BE2C (cell line): ENCODE measurements at regions not wholly inside any gene's neighbourhood (a gene's known extent, or its start where the extent isn't known, plus 50 kb on each side); places are given as distances from the start of the nearest gene placed in this dataset.
"Not testable (repeated sequence)": the region's sequence is repeated elsewhere in the genome, so short reads cannot be mapped to it uniquely, and the experiment has no call there.

Source experiments
- DNase-seq: peaks from one replicate; pipeline ENCODE4 v3.0.0-alpha.2; 2020
- H3K27me3 ChIP-seq: fragments of 250-450 bp; sonication (Bioruptor Pico); 2 replicates; pipeline ENCODE4 v1.5.1; 2020; ENCODE audit warnings: mild to moderate bottlenecking
- H3K36me3 ChIP-seq: fragments of 250-450 bp; sonication (Bioruptor Pico); 2 replicates; pipeline ENCODE4 v1.5.1; 2020; ENCODE audit warnings: mild to moderate bottlenecking
- H3K4me1 ChIP-seq: fragments of 250-450 bp; sonication (Bioruptor Pico); 2 replicates; pipeline ENCODE4 v1.5.1; 2020
- H3K4me3 ChIP-seq: 2 replicates; pipeline ENCODE4 v1.5.1; 2011; ENCODE audit warnings: low read depth, low read length
- H3K9me3 ChIP-seq: fragments of 250-450 bp; sonication (Bioruptor Pico); 2 replicates; pipeline ENCODE4 v1.5.1; 2020

DNA sequence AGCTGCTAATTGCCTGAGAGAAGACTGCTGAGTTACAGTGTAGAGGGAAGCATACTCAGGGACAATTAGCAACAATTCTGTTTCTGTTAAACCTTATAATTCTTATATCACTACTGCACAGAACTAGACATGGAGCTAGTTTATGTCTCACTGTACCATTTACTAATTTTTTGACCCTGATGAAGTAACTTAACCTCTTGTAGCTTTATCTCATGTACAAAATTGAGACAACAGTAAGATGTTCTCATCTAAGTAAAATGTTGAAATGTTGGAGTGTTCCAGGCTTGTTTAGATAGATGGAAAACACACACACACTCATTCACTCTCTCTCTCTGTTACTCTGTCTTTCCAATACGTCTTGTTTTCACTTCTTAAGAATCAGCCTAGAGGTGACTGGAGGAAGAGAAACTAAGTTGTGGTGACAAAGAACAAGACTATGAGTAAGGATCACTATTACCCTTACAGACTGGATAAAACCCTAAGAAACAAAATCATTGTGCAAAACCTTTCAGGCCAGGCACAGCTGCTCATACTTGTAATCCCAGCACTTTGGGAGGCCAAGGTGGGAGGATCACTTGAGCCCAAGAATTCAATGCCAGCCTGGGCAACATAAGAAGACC, 107.8 kb downstream of the FAM72C start:
- not testable (repeated sequence) for DNase-seq, H3K4me1 ChIP-seq, H3K9me3 ChIP-seq, H3K27me3 ChIP-seq, H3K36me3 ChIP-seq, H3K4me3 ChIP-seq

- H3K27me3 ChIP-seq, H3K9me3 ChIP-seq, H3K36me3 ChIP-seq, H3K4me1 ChIP-seq, H3K4me3 ChIP-seq, DNase-seq: not testable (repeated sequence)
Measured at GRCh38 chr1:143862722-143863121, 109.1 kb downstream of the FAM72C start.

GRCh38 chr1:143861306-143861705, 110.5 kb downstream of the FAM72C start:
- not testable (repeated sequence) for H3K4me3 ChIP-seq, H3K9me3 ChIP-seq, H3K4me1 ChIP-seq, H3K27me3 ChIP-seq, DNase-seq, H3K36me3 ChIP-seq

DNA sequence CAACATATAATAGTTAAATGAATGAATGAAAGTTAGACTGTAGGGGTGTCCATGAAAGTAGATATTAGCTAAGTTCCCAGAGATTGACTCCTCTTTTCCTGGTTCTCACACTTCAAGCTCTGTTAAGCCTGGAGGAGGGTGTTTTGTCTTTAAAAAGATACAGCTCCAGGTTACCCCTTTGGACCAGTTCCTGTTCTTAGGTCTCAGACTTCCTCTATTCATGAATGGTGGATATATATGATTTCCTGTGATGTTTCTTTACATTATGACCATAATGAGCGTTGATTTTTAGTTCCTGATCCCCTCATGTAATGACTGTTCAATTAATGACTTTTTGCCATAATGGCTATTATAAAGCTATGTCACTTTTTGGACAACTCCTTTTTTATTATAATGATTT, 115.9 kb downstream of the FAM72C start:
- not testable (repeated sequence) for H3K27me3 ChIP-seq, H3K36me3 ChIP-seq, H3K4me3 ChIP-seq, H3K9me3 ChIP-seq, DNase-seq, H3K4me1 ChIP-seq

DNA sequence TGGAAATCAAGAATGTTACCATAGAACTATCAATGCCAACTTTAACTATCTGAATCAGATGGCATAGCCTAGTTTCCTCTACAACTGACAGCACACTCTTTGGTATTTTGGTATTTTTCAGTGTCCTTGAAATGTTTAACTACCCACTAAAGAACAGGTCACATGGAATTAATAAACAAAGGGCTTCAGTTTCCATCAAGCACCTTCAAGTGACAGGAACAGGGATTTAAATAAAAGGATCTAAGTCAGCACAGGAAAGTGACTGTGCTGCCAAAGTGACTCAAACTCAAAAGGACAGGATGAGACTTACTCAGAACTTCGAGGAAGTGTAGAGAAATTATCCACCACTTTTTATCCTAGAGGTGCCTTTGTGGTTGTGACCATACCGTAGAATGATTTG, 117.7 kb downstream of the FAM72C start:
- H3K27me3 ChIP-seq, DNase-seq, H3K9me3 ChIP-seq, H3K36me3 ChIP-seq, H3K4me1 ChIP-seq, H3K4me3 ChIP-seq: not testable (repeated sequence)

DNA sequence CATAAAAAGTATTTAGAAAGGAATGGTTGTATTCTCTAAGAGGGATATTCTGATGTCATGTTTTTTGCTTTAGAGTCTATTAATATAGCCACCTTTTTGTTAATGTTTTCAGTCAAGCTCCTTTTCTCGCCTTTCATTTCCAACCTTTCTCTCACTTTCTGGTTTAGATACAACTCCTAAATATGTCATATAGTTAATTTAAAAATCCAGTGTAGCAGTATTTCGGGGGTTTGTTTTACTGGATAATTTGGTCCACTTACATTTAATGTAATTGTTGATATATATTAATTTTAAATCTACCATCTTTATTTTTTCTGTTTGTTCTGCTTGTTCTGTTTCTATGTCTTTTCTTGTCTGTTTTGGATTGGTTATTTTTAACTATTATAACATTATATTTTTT, 121.1 kb downstream of the FAM72C start:
- not testable (repeated sequence) for H3K9me3 ChIP-seq, H3K36me3 ChIP-seq, H3K27me3 ChIP-seq, DNase-seq, H3K4me3 ChIP-seq, H3K4me1 ChIP-seq

GRCh38 chr1:143848859-143849258, 122.9 kb downstream of the FAM72C start:
- H3K36me3 ChIP-seq, H3K4me1 ChIP-seq, H3K27me3 ChIP-seq, DNase-seq, H3K9me3 ChIP-seq, H3K4me3 ChIP-seq: not testable (repeated sequence)

DNA sequence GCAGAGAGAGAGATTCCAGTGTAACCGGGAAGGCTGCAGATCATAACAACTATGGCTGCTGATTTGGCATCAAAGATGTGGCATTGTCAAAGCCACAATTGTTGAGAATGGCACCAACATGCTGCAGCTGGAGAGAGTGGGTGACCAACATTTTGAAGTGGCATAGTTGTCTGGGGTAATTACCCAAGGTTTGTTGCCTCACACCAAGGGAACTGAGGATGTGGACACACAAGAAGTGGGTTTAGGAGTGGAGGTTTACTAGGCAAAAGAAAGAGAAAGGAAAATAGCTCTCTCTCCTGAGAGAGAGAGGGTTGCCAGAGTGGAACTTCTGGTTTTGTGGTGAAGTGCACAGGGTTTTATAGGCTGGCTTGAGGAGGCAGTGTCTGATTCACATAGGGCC, 126.6 kb downstream of the FAM72C start:
- not testable (repeated sequence) for H3K4me3 ChIP-seq, H3K36me3 ChIP-seq, H3K9me3 ChIP-seq, DNase-seq, H3K4me1 ChIP-seq, H3K27me3 ChIP-seq

GRCh38 chr1:143842058-143842457, 129.7 kb downstream of the FAM72C start:
- not testable (repeated sequence) for H3K9me3 ChIP-seq, H3K36me3 ChIP-seq, H3K4me1 ChIP-seq, DNase-seq, H3K4me3 ChIP-seq, H3K27me3 ChIP-seq

DNA sequence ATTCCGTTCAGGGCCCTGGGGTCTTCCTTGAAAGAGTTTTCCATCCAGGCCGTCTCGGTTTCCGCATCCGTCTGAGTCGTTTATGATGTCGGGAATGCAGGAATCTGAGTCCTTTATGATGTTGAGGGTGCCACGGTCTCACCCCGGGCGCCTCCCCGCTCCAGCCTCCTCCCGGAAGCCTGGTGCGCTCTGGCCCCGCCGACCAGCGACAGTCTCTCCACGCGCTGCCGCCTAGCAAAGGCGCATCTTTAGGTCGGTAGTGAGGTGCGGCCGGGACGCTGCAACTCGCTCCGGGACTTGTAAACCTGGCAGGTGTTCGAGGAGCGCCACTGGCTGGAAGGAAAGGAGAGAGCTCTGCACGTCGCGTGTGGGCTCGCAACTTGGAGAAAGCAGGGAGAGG, 132.6 kb downstream of the FAM72C start:
- H3K36me3 ChIP-seq, H3K4me3 ChIP-seq, H3K9me3 ChIP-seq, H3K27me3 ChIP-seq, H3K4me1 ChIP-seq, DNase-seq: not testable (repeated sequence)

GRCh38 chr1:143838598-143838929, 133.2 kb downstream of the FAM72C start:
- not testable (repeated sequence) for H3K4me3 ChIP-seq

DNA sequence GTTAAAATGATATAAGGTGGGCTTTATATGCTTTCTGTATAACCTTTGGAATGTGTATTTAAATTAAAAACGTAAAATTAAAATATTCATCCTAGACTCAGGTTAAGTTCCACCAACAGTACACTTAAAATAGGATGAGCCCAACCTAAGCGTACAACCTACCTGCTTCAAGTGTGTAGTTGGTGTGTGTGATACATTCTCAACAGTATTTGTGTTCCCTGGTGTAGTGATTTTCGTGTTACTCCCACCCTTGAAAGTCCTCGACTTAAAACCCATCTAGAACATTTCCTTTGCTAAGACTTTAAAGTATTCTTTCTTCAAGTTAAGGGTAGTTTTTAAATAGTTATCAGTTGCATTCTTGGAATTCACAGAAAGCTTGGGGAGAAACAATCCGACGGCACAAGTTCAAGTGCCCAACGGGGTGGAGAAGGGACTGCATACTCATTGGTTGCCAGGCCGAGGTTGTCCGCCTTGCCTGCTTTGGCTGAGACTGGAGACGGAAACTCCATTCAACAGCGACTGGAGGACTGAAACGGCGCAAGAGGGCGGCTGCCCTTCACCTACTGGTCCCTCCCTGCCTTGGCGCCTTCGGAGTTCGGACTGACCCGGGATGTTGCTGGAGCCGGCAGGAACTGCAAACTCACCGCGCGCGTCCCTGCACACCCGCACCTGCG, 133.7 kb downstream of the FAM72C start:
- H3K36me3 ChIP-seq, H3K27me3 ChIP-seq, DNase-seq, H3K4me3 ChIP-seq, H3K4me1 ChIP-seq, H3K9me3 ChIP-seq: not testable (repeated sequence)

More at GRCh38 chr1:143838598-143838929, 133.2 kb downstream of the FAM72C start:
- not testable (repeated sequence) for H3K4me1 ChIP-seq, H3K9me3 ChIP-seq, DNase-seq, H3K27me3 ChIP-seq, H3K36me3 ChIP-seq

DNA sequence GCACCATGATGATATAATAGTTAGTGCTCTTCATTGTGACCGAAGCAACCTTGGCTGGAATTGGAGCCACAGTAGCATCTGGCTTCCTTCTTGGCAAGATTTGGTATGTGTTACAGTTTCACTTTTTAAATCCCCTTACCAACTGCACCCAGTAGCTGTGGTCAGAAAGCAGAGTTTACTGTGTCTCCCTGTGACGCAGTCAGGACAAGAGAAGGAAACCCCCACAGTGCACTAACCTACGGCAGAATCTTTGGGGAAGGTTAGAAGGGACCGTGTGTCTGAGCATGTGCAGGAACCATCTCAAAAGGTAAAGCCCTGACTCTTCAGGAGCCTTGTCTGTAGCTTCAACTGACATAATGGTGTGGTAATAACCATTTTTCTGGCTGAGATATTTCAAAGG, 138.4 kb downstream of the FAM72C start:
- H3K4me3 ChIP-seq, DNase-seq, H3K27me3 ChIP-seq, H3K4me1 ChIP-seq, H3K36me3 ChIP-seq, H3K9me3 ChIP-seq: not testable (repeated sequence)

DNA sequence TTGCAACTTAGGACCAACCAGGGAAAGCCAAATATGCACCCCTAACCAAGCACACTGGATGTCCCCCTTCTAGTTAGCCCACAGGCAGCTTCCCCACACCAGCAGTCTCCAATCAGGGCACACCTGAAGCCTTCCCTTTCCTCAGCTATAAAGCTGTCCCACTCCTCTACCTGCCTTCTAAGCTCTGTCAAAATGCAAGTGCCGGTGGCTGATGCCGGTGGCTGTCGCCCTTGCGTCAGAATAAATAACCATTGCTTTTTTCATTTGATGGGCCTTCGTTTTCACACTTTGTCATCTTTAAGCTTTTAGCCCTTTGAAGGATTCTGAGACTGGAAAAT, 139.4 kb downstream of the FAM72C start:
- not testable (repeated sequence) for H3K27me3 ChIP-seq, H3K4me3 ChIP-seq, H3K9me3 ChIP-seq, DNase-seq, H3K4me1 ChIP-seq, H3K36me3 ChIP-seq

GRCh38 chr1:143831479-143832378, 140.1 kb downstream of the FAM72C start:
- H3K27me3 ChIP-seq, H3K9me3 ChIP-seq, DNase-seq, H3K4me1 ChIP-seq, H3K36me3 ChIP-seq, H3K4me3 ChIP-seq: not testable (repeated sequence)

GRCh38 chr1:143826162-143826561, 145.6 kb downstream of the FAM72C start:
- not testable (repeated sequence) for H3K4me1 ChIP-seq, H3K9me3 ChIP-seq, DNase-seq, H3K27me3 ChIP-seq, H3K4me3 ChIP-seq, H3K36me3 ChIP-seq
